OCI-LY3 (cell line): ENCODE measurements at regions not wholly inside any gene's neighbourhood (a gene's known extent, or its start where the extent isn't known, plus 50 kb on each side); places are given as distances from the start of the nearest gene placed in this dataset.

Experiments used
- H2AFZ ChIP-seq: fragments of 200-600, 300-600 bp; shearing (Covaris generic); 2 replicates; pipeline ENCODE4 v1.6.0; 2014; ENCODE audit warnings: antibody characterized with exemption, low read depth, low read length
- H3K27ac ChIP-seq: fragments of 200-600, 300-600 bp; sonication (generic); 2 replicates; pipeline ENCODE4 v1.5.1; 2014; ENCODE audit warnings: mild to moderate bottlenecking, low read length, moderate library complexity, mixed read lengths
- H3K27me3 ChIP-seq: fragments of 200-600, 300-600 bp; sonication (generic); 2 replicates; pipeline ENCODE4 v1.6.1; 2014; ENCODE audit warnings: low read depth, low read length, mixed read lengths
- H3K36me3 ChIP-seq: fragments of 200-600, 300-600 bp; sonication (generic); replicated peaks from 2 replicates; pipeline ENCODE3; 2014; ENCODE audit warnings: low read depth, low read length, mixed read lengths
- H3K4me1 ChIP-seq: fragments of 300-600, 200-600 bp; sonication (generic); 2 replicates; pipeline ENCODE4 v1.6.1; 2014; ENCODE audit warnings: low read length, mixed read lengths
- H3K4me2 ChIP-seq: fragments of 200-600, 300-600 bp; sonication (generic); 2 replicates; pipeline ENCODE4 v1.6.1; 2014; ENCODE audit warnings: low read length, mixed read lengths
- H3K4me3 ChIP-seq: fragments of 300-600, 200-600 bp; sonication (generic); 2 replicates; pipeline ENCODE4 v1.5.1; 2014; ENCODE audit warnings: antibody characterized with exemption, mild to moderate bottlenecking, low read length, moderate library complexity
- H3K79me2 ChIP-seq: fragments of 300-600, 200-600 bp; shearing (Covaris generic); 2 replicates; pipeline ENCODE4 v1.6.1; 2014; ENCODE audit warnings: mild to moderate bottlenecking, low read length, mixed read lengths
- H3K9ac ChIP-seq: fragments of 300-600, 200-600 bp; shearing (Covaris generic); 2 replicates; pipeline ENCODE4 v1.6.0; 2014; ENCODE audit warnings: mild to moderate bottlenecking, low read length, moderate library complexity
- H3K9me3 ChIP-seq: fragments of 200-600, 300-600 bp; shearing (Covaris generic); 2 replicates; pipeline ENCODE4 v1.6.1; 2014; ENCODE audit warnings: low read length, mixed read lengths; ENCODE audit not compliant: insufficient read depth
- H4K20me1 ChIP-seq: fragments of 200-600, 300-600 bp; sonication (generic); 2 replicates; pipeline ENCODE4 v1.6.1; 2016; ENCODE audit warnings: low read length, mixed read lengths; ENCODE audit not compliant: insufficient read depth
- EZH2phosphoT487 ChIP-seq: fragments of 200-600 bp; shearing (Covaris generic); IDR thresholded peaks from 2 replicates; pipeline ENCODE4 v1.6.1; 2018; ENCODE audit warnings: antibody characterized with exemption, mixed run types, low read depth
- TF ChIP-seq, protein P1 (sequence below): fragments of 200-600, 300-600 bp; sonication (generic); IDR thresholded peaks from 2 replicates; pipeline ENCODE4 v1.5.1; 2014; ENCODE audit warnings: antibody characterized with exemption, low read length, low read depth

DNA sequence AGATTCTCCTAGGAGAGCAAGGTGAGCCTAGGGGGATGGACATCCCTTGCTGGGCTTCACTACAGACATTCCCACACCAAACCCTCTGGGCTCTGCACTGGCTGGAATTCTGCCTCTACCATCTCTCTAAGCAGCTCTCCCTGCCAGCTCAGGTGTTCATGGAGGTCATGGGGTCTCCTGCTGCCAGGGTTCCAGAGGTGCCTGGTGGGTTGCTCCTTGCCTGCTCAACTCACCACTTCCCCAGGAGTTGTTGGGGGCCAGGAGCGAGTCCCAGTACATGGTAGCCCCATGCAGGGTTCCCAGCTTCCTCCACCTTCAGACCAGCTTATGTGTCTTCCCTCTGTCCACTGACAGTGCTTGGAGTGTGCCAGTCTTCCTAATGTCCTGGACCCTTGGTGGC lies 167.8 kb upstream of the PAQR3 start:
- H3K9ac ChIP-seq, result no peak overlapping the region
- TF ChIP-seq, protein P1, sequence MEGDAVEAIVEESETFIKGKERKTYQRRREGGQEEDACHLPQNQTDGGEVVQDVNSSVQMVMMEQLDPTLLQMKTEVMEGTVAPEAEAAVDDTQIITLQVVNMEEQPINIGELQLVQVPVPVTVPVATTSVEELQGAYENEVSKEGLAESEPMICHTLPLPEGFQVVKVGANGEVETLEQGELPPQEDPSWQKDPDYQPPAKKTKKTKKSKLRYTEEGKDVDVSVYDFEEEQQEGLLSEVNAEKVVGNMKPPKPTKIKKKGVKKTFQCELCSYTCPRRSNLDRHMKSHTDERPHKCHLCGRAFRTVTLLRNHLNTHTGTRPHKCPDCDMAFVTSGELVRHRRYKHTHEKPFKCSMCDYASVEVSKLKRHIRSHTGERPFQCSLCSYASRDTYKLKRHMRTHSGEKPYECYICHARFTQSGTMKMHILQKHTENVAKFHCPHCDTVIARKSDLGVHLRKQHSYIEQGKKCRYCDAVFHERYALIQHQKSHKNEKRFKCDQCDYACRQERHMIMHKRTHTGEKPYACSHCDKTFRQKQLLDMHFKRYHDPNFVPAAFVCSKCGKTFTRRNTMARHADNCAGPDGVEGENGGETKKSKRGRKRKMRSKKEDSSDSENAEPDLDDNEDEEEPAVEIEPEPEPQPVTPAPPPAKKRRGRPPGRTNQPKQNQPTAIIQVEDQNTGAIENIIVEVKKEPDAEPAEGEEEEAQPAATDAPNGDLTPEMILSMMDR, result no peak
- TF ChIP-seq EZH2phosphoT487, result no peak
- no peaks in the 10 kb centered on the region for H3K27me3 ChIP-seq
- H3K4me1 ChIP-seq, result no peaks in the 10 kb centered on the region
- H3K4me3 ChIP-seq, result no peak overlapping the region
- no peak overlapping the region for H3K27ac ChIP-seq
- H3K4me2 ChIP-seq, result no peak overlapping the region
- no peaks in the 10 kb centered on the region for H3K79me2 ChIP-seq
- H4K20me1 ChIP-seq, result no peaks in the 10 kb centered on the region
- no peak overlapping the region for H2AFZ ChIP-seq
- no peaks in the 10 kb centered on the region for H3K9me3 ChIP-seq
- no peaks in the 10 kb centered on the region for H3K36me3 ChIP-seq

DNA sequence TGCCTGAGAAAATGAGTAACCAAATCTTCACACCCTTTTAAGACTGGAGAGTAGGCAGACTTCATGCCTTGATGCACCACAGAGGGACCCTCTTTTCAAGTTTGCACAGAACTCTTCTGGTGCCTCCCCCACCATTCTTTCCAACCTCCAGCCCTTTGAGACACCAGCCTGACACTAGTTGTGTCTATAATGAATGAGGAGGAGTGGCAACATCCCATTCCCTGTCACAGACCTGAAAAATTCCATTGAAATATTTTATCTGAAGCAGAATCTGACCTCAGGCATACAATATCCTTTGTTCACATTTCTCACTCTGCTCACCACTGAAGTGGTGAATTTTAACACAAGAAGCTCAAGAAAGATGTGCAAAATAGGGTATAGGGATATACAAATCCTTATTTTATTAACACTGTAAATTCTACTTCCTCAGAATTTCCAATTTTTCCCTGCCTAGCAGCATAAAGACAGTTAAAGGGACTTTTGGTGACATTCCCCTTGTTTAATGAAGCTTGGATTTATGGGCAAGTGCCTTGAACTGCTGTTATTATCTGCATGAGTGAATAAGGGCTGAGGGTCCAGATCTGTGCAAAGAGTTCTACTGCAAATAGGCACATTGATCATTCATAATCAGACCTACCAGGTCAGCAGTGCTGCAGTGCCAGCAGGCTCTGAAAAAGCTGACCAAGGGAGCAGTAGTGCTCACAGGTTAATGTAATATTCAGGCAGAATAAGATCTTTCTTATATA lies 149.9 kb upstream of the PAQR3 start:
- Histone ChIP-seq H3K36me3 (no peaks in the 10 kb centered on the region), H3K79me2 (no peaks in the 10 kb centered on the region), H3K4me3 (no peak overlapping the region), H3K4me1 (no peaks in the 10 kb centered on the region), H2AFZ (no peak overlapping the region), H3K9ac (no peak overlapping the region), H3K9me3 (no peaks in the 10 kb centered on the region), H3K27ac (no peak overlapping the region), H3K4me2 (no peak overlapping the region), H3K27me3 (no peaks in the 10 kb centered on the region), H4K20me1 (no peaks in the 10 kb centered on the region)
- TF ChIP-seq EZH2phosphoT487, result no peak
- TF ChIP-seq, protein P1, result no peak

DNA sequence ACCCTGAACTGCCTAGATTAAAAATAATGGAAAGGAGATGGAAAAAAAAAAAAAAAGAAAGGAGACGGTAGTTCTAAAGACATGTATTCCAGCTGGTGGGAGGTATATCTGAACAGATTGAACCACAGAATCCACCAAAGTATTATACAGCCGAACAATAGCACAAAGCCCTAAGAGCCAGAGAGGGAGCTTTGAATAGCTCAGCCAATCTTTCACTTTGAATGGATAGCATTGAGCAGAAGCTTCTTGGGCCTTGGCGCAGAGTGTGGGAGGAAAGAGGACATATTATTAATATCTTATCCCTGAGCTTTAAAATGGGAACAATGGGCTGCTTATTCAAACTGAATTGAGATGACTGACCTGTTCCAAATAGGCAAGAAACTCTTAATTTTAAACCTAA lies 147.8 kb upstream of the PAQR3 start:
- no peak for TF ChIP-seq EZH2phosphoT487
- TF ChIP-seq, protein P1, result no peak
- no peak overlapping the region for H2AFZ ChIP-seq
- H3K4me2 ChIP-seq, result no peak overlapping the region
- H3K4me3 ChIP-seq, result no peak overlapping the region
- no peaks in the 10 kb centered on the region for H3K79me2 ChIP-seq
- H3K27me3 ChIP-seq, result no peaks in the 10 kb centered on the region
- H3K9ac ChIP-seq, result no peak overlapping the region
- H3K36me3 ChIP-seq, result no peaks in the 10 kb centered on the region
- H3K9me3 ChIP-seq, result no peaks in the 10 kb centered on the region
- H4K20me1 ChIP-seq, result no peaks in the 10 kb centered on the region
- no peak overlapping the region for H3K27ac ChIP-seq
- no peaks in the 10 kb centered on the region for H3K4me1 ChIP-seq

DNA sequence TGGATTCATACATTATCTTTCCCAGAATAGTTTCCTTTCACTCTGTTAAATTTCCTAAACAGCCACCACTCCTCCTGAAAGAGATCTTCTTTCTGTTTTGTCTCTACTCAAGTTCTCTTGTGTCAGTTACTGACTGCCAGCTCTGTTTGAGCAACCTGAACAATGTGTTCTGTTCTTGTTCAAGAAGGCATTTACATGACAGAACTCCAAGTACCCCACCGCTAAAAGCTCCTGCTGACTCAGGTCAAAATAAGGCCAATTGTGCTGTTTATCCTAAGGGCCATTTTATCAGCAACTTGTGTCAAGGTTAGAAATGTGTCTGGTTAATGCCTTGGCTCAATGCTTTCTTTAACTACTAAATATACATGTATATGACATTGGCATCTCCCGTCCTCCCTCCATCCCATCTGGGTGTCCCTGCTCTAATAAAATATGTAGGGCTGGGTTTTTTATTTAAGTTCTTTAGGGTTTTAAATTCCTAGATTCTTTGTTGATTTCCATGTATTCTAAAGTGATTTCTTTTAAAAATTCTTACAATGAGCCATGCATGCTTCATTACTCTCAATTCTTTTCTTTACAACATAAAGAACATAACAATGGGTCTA lies 144.3 kb upstream of the PAQR3 start:
- no peak for TF ChIP-seq EZH2phosphoT487
- TF ChIP-seq, protein P1, result no peak
- H4K20me1 ChIP-seq, result no peaks in the 10 kb centered on the region
- no peaks in the 10 kb centered on the region for H3K9me3 ChIP-seq
- H3K9ac ChIP-seq, result no peak overlapping the region
- no peak overlapping the region for H2AFZ ChIP-seq
- no peak overlapping the region for H3K4me2 ChIP-seq
- H3K27me3 ChIP-seq, result no peaks in the 10 kb centered on the region
- no peak overlapping the region for H3K4me3 ChIP-seq
- H3K79me2 ChIP-seq, result no peaks in the 10 kb centered on the region
- no peaks in the 10 kb centered on the region for H3K4me1 ChIP-seq
- H3K36me3 ChIP-seq, result no peaks in the 10 kb centered on the region
- H3K27ac ChIP-seq, result no peak overlapping the region
